Right atrium auricular region (tissue), 2 donors: ENCODE measurements at regions not wholly inside any gene's neighbourhood (a gene's known extent, or its start where the extent isn't known, plus 50 kb on each side); places are given as distances from the start of the nearest gene placed in this dataset.
"Not testable (repeated sequence)": the region's sequence is repeated elsewhere in the genome, so short reads cannot be mapped to it uniquely, and the experiment has no call there.

Experiments
- DNase-seq: peaks from one replicate; pipeline ENCODE4 v3.0.0-alpha.2; 2019; ENCODE audit warnings: low spot score
- H3K27ac ChIP-seq, 2 donors: fragments of 200-600 bp; sonication (generic); 1 replicate in 1 of 2; 2 replicates in 1 of 2; pipeline ENCODE4 v1.5.1; 2016 to 2019
- H3K27me3 ChIP-seq, 2 donors: fragments of 200-600 bp; sonication (generic); one replicate each; pipeline versions ENCODE4 v1.5.1 to v1.6.0; 2017 to 2019
- H3K36me3 ChIP-seq: fragments of 200-600 bp; sonication (generic); one replicate; pipeline ENCODE4 v1.5.1; 2016
- H3K4me1 ChIP-seq, 2 donors: fragments of 200-600 bp; sonication (generic); one replicate each; pipeline versions ENCODE4 v1.5.1 to v1.6.0; 2017 to 2019
- H3K4me3 ChIP-seq, 2 donors: fragments of 200-600 bp; sonication (generic); 1 replicate in 1 of 2; 2 replicates in 1 of 2; pipeline ENCODE4 v1.5.1; 2017 to 2019; ENCODE audit warnings: mild to moderate bottlenecking in 1 of 2, moderate library complexity in 1 of 2
- H3K9me3 ChIP-seq, 2 donors: fragments of 200-600 bp; sonication (generic); one replicate each; pipeline ENCODE4 v1.5.1; 2019
- CTCF ChIP-seq, 2 donors: fragments of 200-600 bp; sonication (generic); IDR thresholded peaks; one replicate each; pipeline ENCODE4 v1.5.1; 2019; ENCODE audit warnings: antibody characterized with exemption in 2 of 2

GRCh38 chr2:75865083-75865482 lies 154.4 kb upstream of the GCFC2 start:
- H3K27me3 ChIP-seq: no peaks in the 10 kb centered on the region
- no peak overlapping the region for H3K27ac ChIP-seq
- DNase-seq: no peak
- H3K4me3 ChIP-seq: no peak overlapping the region
- H3K4me1 ChIP-seq: no peaks in the 10 kb centered on the region
- no peak for TF ChIP-seq CTCF (IDR thresholded peaks at IDR 0.05)
- no peaks in the 10 kb centered on the region for H3K9me3 ChIP-seq
- no peaks in the 10 kb centered on the region for H3K36me3 ChIP-seq

- H3K27me3 ChIP-seq: no peaks in the 10 kb centered on the region
- no peaks in the 10 kb centered on the region for H3K36me3 ChIP-seq
- DNase-seq: no peak
- no peaks in the 10 kb centered on the region for H3K4me1 ChIP-seq
- no peak overlapping the region for H3K4me3 ChIP-seq
- H3K9me3 ChIP-seq: no peaks in the 10 kb centered on the region
- TF ChIP-seq CTCF (IDR thresholded peaks at IDR 0.05): no peak
- H3K27ac ChIP-seq: no peak overlapping the region
Measured at GRCh38 chr2:75862547-75862946, 151.8 kb upstream of the GCFC2 start.

- Histone ChIP-seq H3K36me3 (no peaks in the 10 kb centered on the region), H3K4me1 (no peaks in the 10 kb centered on the region), H3K27me3 (no peaks in the 10 kb centered on the region), H3K9me3 (no peaks in the 10 kb centered on the region), H3K4me3 (no peak overlapping the region), H3K27ac (no peak overlapping the region)
- no peak for DNase-seq
- no peak for TF ChIP-seq CTCF (IDR thresholded peaks at IDR 0.05)
Measured at GRCh38 chr2:75853436-75853835, 142.7 kb upstream of the GCFC2 start.

- Histone ChIP-seq H3K27me3 (no peaks in the 10 kb centered on the region), H3K4me3 (no peak overlapping the region), H3K27ac (no peak overlapping the region), H3K9me3 (no peaks in the 10 kb centered on the region), H3K4me1 (no peaks in the 10 kb centered on the region), H3K36me3 (no peaks in the 10 kb centered on the region)
- TF ChIP-seq CTCF (IDR thresholded peaks at IDR 0.05): no peak
- DNase-seq: no peak
Measured at GRCh38 chr2:75852639-75853038, 141.9 kb upstream of the GCFC2 start.

GRCh38 chr2:75846683-75847190 lies 136.0 kb upstream of the GCFC2 start:
- Histone ChIP-seq H3K4me3 (no peak overlapping the region), H3K27me3 (no peaks in the 10 kb centered on the region), H3K9me3 (no peaks in the 10 kb centered on the region), H3K27ac (no peak overlapping the region), H3K4me1 (no peaks in the 10 kb centered on the region), H3K36me3 (no peaks in the 10 kb centered on the region)
- no peak for TF ChIP-seq CTCF (IDR thresholded peaks at IDR 0.05)
- DNase-seq: no peak

- H3K36me3 ChIP-seq: no peaks in the 10 kb centered on the region
Measured at GRCh38 chr2:75844651-75845050, 133.9 kb upstream of the GCFC2 start.

GRCh38 chr2:75834588-75834987 lies 123.9 kb upstream of the GCFC2 start:
- H3K27ac ChIP-seq, H3K4me1 ChIP-seq, DNase-seq, H3K9me3 ChIP-seq, H3K27me3 ChIP-seq, H3K36me3 ChIP-seq, H3K4me3 ChIP-seq: not testable (repeated sequence)

More at GRCh38 chr2:75844651-75845050, 133.9 kb upstream of the GCFC2 start:
- H3K27me3 ChIP-seq: no peaks in the 10 kb centered on the region
- H3K4me1 ChIP-seq: no peaks in the 10 kb centered on the region
- no peak for TF ChIP-seq CTCF (IDR thresholded peaks at IDR 0.05)
- H3K9me3 ChIP-seq: no peaks in the 10 kb centered on the region
- no peak overlapping the region for H3K27ac ChIP-seq
- no peak for DNase-seq
- no peak overlapping the region for H3K4me3 ChIP-seq
